Hepatocyte (in vitro differentiated cells): ENCODE measurements at regions not wholly inside any gene's neighbourhood (a gene's known extent, or its start where the extent isn't known, plus 50 kb on each side); places are given as distances from the start of the nearest gene placed in this dataset.

Experiments
- DNase-seq: peaks from one replicate; pipeline ENCODE4 v3.0.0-alpha.2; 2016; ENCODE audit warnings: low spot score
- H2AFZ ChIP-seq: fragments of 200-600 bp; sonication (generic); 2 replicates; pipeline ENCODE4 v1.6.0; 2016; ENCODE audit warnings: antibody characterized with exemption, mild to moderate bottlenecking
- H3K27ac ChIP-seq: fragments of 200-600 bp; sonication (generic); 2 replicates; pipeline ENCODE4 v1.5.1; 2016; ENCODE audit warnings: mild to moderate bottlenecking
- H3K27me3 ChIP-seq: fragments of 200-600 bp; sonication (generic); 2 replicates; pipeline ENCODE4 v1.6.1; 2016
- H3K36me3 ChIP-seq: fragments of 200-600 bp; sonication (generic); replicated peaks from 2 replicates; pipeline ENCODE4 v1.5.1; 2016; ENCODE audit warnings: low read depth; ENCODE audit not compliant: insufficient read depth
- H3K4me1 ChIP-seq: fragments of 200-600 bp; sonication (generic); 2 replicates; pipeline ENCODE4 v1.5.1; 2016; ENCODE audit warnings: mild to moderate bottlenecking, moderate library complexity; ENCODE audit not compliant: insufficient read depth
- H3K4me2 ChIP-seq: fragments of 200-600 bp; sonication (generic); 2 replicates; pipeline ENCODE4 v1.6.0; 2016
- H3K4me3 ChIP-seq: fragments of 200-600 bp; sonication (generic); 2 replicates; pipeline ENCODE4 v1.5.1; 2016; ENCODE audit warnings: mild to moderate bottlenecking
- H3K79me2 ChIP-seq: fragments of 200-600 bp; sonication (generic); 2 replicates; pipeline ENCODE4 v1.6.0; 2017; ENCODE audit warnings: mild to moderate bottlenecking
- H3K9me2 ChIP-seq: fragments of 200-600 bp; sonication (generic); replicated peaks from 2 replicates; pipeline ENCODE4 v1.6.0; 2017; ENCODE audit warnings: mild to moderate bottlenecking; ENCODE audit not compliant: insufficient read depth
- H3K9me3 ChIP-seq: fragments of 200-600 bp; sonication (generic); 2 replicates; pipeline ENCODE4 v1.5.1; 2016; ENCODE audit warnings: low read depth, mild to moderate bottlenecking
- H4K20me1 ChIP-seq: fragments of 200-600 bp; sonication (generic); 2 replicates; pipeline ENCODE4 v1.6.0; 2016; ENCODE audit warnings: mild to moderate bottlenecking; ENCODE audit not compliant: insufficient read depth, poor library complexity, severe bottlenecking
- EZH2 ChIP-seq: fragments of 200-600 bp; sonication (generic); IDR thresholded peaks from 2 replicates; pipeline ENCODE4 v1.6.1; 2016; ENCODE audit warnings: antibody characterized with exemption, mild to moderate bottlenecking, borderline replicate concordance
- EZH2phosphoT487 ChIP-seq: fragments of 200-600 bp; sonication (generic); IDR thresholded peaks from one replicate; pipeline ENCODE4 v1.6.1; 2018; ENCODE audit warnings: antibody characterized with exemption, mild to moderate bottlenecking, low read depth, moderate library complexity; ENCODE audit not compliant: unreplicated experiment, severe bottlenecking
- WGBS: methylation state at CpG from one replicate; pipeline ENCODE4 v1.1.6; 2016; ENCODE audit warnings: low lambda C conversion rate; ENCODE audit errors: missing lambda C conversion rate; 5-methylcytosine and 5-hydroxymethylcytosine counted together
- TF ChIP-seq, protein P1 (sequence below): fragments of 200-600 bp; sonication (generic); IDR thresholded peaks from 2 replicates; pipeline ENCODE4 v1.5.1; 2016; ENCODE audit warnings: antibody characterized with exemption, mild to moderate bottlenecking; ENCODE audit not compliant: poor library complexity

DNA sequence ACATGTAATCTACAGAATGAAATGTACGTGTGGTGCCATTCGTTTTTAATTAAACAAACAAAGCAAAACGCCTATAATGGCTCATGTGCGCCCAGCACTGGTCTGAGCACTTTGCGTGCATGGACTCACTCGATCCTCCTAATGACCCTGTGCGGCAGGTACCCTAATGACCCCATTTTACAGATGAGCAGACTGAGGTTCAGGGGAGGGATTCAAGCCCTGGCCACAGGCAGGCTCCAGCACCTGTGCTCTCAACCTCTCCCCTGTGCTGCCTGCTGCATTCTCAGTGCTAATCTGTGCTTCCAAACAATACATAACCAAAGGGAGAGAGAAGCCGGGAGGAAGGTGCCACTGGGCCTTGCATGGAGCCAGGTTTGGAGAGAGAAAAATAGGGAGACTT lies 124.2 kb upstream of the ZBTB40 start:
- Histone ChIP-seq H3K27me3 (peaks cover 2% of the 10 kb centered on the region), H2AFZ (no peak overlapping the region), H3K9me2 (no peaks in the 10 kb centered on the region), H3K36me3 (no peaks in the 10 kb centered on the region), H3K9me3 (no peaks in the 10 kb centered on the region), H3K4me3 (no peak overlapping the region), H3K4me2 (no peak overlapping the region), H3K27ac (no peak overlapping the region), H3K79me2 (no peaks in the 10 kb centered on the region), H3K4me1 (peaks cover 18% of the 10 kb centered on the region), H4K20me1 (no peaks in the 10 kb centered on the region)
- WGBS, result 97% methylated on average over 8 of the region's 8 CpGs
- TF ChIP-seq EZH2, result no peak
- no peak for DNase-seq

DNA sequence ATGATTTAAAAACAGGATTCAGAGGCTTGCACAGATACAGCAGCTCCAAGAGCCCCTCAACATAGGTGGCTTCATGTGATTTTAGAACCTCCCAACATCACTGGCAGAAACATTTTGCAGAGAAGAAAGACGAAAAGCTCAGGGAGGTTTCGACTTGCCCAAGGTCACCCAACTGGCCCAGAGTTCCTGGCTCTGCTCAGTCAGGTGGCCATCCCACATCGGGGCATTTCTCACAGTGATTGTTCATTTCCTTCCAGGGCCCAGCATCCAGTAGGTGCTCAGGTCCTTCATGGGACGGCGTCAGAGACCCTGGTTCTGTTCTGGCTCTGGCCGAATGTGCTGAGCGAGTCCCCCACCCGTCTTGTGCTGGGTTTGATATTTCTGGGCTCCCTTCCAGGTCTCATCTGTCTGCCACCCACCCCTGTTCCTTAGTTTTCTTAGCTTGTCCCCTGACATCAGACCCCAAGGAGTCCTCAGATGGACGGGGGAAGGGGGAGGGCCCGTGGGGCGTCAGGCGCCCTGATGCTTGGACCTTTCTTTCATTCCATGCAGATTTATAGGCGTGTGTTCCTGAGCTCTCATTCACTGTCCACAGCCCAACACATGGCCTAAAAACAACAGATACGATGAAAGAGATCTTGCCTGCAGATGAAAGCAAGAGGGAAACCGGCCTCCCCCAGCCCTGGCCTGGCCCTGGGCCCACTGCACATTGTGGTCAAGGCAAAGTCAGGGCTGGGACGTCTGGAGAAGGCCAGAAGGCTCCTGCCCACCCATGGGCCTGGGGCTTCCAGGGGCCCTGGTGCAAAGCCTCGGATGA lies 123.1 kb upstream of the ZBTB40 start:
- Histone ChIP-seq H3K4me1 (peaks cover 18% of the 10 kb centered on the region), H3K27ac (no peak overlapping the region), H2AFZ (no peak overlapping the region), H3K4me2 (no peak overlapping the region), H3K9me3 (no peaks in the 10 kb centered on the region), H3K27me3 (peaks cover 2% of the 10 kb centered on the region), H3K9me2 (no peaks in the 10 kb centered on the region), H3K4me3 (no peak overlapping the region), H3K36me3 (no peaks in the 10 kb centered on the region), H3K79me2 (no peaks in the 10 kb centered on the region), H4K20me1 (no peaks in the 10 kb centered on the region)
- TF ChIP-seq, protein P1, sequence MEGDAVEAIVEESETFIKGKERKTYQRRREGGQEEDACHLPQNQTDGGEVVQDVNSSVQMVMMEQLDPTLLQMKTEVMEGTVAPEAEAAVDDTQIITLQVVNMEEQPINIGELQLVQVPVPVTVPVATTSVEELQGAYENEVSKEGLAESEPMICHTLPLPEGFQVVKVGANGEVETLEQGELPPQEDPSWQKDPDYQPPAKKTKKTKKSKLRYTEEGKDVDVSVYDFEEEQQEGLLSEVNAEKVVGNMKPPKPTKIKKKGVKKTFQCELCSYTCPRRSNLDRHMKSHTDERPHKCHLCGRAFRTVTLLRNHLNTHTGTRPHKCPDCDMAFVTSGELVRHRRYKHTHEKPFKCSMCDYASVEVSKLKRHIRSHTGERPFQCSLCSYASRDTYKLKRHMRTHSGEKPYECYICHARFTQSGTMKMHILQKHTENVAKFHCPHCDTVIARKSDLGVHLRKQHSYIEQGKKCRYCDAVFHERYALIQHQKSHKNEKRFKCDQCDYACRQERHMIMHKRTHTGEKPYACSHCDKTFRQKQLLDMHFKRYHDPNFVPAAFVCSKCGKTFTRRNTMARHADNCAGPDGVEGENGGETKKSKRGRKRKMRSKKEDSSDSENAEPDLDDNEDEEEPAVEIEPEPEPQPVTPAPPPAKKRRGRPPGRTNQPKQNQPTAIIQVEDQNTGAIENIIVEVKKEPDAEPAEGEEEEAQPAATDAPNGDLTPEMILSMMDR, result no peak
- TF ChIP-seq EZH2phosphoT487 (no peak), EZH2 (no peak)
- no peak for DNase-seq
- WGBS, result 67% methylated on average over 17 of the region's 17 CpGs

DNA sequence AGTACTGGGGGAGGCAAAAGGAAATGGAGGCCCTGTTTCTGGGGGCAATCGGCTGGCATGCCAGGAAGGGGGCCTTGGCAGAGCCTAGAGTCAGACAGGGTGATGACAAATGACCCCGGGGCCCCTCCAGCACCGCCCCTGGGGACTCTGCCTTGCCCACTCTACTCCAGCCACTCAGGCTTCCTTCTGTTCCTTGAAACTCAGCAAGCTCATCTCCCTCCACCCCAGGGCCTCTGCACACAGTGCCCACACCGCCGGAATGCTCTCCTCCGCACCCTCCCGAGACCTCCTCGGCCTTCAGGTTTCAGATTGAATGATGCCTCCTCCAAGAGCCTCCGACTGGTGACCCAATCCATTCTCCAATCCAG lies 122.5 kb upstream of the ZBTB40 start:
- H3K36me3 ChIP-seq, result no peaks in the 10 kb centered on the region
- no peaks in the 10 kb centered on the region for H3K79me2 ChIP-seq
- WGBS, result 82% methylated on average over 9 of the region's 9 CpGs
- H2AFZ ChIP-seq, result no peak overlapping the region
- TF ChIP-seq EZH2phosphoT487 (no peak), EZH2 (no peak)
- TF ChIP-seq, protein P1, result no peak
- no peaks in the 10 kb centered on the region for H4K20me1 ChIP-seq
- no peak overlapping the region for H3K4me2 ChIP-seq
- no peaks in the 10 kb centered on the region for H3K9me2 ChIP-seq
- DNase-seq, result no peak
- peaks cover 2% of the 10 kb centered on the region for H3K27me3 ChIP-seq
- no peaks in the 10 kb centered on the region for H3K9me3 ChIP-seq
- H3K27ac ChIP-seq, result no peak overlapping the region
- peaks cover 18% of the 10 kb centered on the region for H3K4me1 ChIP-seq
- H3K4me3 ChIP-seq, result no peak overlapping the region

DNA sequence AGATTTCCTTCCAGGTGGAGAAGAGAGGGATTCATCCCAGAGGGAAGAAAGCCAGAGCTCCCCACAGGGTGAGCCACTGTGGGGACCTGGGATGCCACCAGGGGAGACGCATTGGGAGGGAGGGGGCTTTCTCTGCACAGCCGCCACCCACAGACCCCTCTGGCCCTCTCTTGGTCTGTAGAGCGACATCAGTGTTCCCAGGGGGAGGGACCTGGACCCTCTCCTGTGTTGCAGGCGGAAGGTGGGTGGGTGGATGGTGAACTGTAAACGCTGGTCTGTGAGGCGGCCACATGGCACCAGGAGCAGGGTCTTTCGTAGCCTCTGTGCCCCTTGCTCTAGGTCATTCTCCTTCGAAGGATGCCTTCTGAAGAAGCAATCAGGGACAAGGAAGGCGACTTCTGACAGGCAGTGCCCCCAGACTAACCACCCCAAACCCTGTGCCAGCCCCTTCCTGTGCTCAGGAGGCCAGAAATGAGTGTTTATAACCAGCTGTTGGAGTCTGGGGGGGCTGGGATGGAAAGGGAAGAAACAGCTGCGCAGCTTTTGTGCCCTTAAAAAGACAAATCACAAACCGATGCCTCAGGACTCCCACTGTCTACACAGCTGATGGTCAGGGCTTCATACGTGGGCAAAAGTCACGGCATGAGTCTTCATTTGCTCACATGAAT lies 121.4 kb upstream of the ZBTB40 start:
- Histone ChIP-seq H3K36me3 (no peaks in the 10 kb centered on the region), H4K20me1 (no peaks in the 10 kb centered on the region), H3K4me2 (no peak overlapping the region), H3K27me3 (peaks cover 2% of the 10 kb centered on the region), H3K9me2 (no peaks in the 10 kb centered on the region), H3K9me3 (no peaks in the 10 kb centered on the region), H3K4me3 (no peak overlapping the region), H3K27ac (no peak overlapping the region), H3K79me2 (no peaks in the 10 kb centered on the region), H2AFZ (no peak overlapping the region), H3K4me1 (peaks cover 18% of the 10 kb centered on the region)
- 89% methylated on average over 12 of the region's 13 CpGs for WGBS
- TF ChIP-seq, protein P1, result no peak
- TF ChIP-seq EZH2phosphoT487, result no peak
- no peak for TF ChIP-seq EZH2
- no peak for DNase-seq
